GM19035 (cell line): ENCODE measurements at regions not wholly inside any gene's neighbourhood (a gene's known extent, or its start where the extent isn't known, plus 50 kb on each side); places are given as distances from the start of the nearest gene placed in this dataset.
"Not testable (repeated sequence)": the region's sequence is repeated elsewhere in the genome, so short reads cannot be mapped to it uniquely, and the experiment has no call there.

Experiments
- ATAC-seq: cut with Tn5 transposase; IDR thresholded peaks from one replicate; pipeline ENCODE4 v1.9.1; 2021; ENCODE audit not compliant: unreplicated experiment

DNA sequence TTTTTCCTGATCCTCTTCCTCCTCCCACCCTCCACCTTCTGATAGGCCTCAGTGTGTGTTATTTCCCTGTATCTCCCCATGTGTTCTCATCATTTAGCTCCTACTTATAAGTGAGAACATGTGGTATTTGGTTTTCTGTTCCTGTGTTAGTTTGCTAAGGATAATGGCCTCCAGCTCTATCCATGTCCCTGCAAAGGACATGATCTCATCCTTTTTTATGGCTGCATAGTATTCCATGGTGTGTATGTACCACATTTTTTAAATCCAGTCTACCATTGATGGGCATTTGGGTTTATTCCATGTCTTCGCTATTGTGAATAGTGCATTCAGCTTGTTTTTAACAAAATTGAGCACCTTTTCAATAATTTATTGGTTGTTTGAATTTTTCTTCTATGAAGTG lies 130.8 kb upstream of the ARHGAP20 start:
- not testable (repeated sequence) for ATAC-seq

DNA sequence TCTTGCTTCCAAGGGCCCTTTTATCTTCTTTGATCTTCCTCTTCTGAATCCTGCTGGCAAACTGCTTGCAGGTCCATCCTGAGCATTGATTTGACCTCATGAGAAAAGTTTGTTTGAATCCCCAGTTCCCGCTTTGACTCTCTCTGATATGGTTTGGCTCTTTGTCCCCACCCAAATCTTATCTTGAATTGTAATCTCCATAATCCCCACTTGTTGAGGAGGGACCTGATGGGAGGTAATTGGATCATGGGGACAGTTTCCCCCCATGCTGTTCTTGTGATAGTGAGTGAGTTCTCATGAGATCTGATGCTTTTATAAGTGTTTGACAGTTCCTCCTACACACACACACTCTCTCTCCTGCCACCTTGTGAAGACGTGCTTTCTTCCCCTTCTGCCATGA lies 126.6 kb upstream of the ARHGAP20 start:
- no peak for ATAC-seq

DNA sequence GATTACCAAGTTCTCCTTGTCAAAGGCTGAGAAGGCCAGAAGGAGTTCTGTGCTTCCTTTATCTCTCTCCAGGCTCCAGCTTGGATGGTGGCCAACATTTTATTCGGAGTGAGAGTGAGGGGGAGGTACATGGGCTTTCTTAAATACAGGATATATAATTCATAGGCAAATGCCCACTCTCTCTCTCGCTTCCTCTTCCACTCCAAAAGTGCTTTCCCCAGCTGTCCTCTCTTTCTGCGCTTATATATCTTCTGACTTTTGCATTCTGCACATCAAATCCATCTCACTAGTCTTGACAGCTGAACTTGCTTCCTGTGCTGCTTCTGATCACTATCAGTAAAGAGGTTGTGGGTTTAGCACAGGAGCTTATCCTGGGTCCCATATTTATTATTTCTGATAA lies 125.4 kb upstream of the ARHGAP20 start:
- no peak for ATAC-seq

DNA sequence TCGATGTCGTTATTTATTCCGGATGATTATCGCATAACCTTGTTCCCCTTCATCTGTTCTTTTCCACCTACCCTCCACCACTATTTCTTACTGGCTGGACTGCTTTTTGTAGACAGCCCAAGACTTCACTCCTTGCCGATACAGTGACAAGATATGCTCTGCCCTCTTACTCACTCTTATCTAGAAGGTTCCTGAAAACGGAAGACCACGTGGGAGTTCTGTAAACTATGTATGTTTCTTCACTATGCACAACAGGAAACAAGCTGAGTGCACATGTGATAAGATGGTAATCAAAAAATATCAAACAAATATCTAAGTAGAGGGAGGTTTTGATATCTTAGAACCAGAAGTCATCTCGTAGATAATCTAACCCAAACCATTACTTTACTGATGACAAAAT lies 122.9 kb upstream of the ARHGAP20 start:
- no peak for ATAC-seq

DNA sequence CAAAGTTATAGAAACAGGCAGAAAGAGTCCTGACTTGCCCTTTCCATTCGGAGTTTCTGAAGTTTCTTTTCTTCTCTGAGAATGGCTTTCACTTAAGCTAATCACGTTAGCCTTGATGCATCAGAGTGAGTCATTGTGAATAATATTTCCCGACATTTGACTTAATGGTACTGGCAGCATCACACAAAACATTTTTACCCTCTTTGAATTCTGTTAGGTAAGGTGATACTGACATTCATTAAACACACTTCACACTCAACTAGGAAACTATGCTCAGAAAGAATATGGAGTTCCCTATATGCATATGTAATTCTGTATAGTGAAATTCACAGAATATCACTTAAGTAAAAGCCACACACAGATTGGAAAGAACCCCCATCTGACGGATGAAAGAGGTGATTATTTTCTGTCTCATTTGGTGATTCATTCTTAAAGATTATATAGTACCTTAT lies 120.8 kb upstream of the ARHGAP20 start:
- no peak for ATAC-seq

DNA sequence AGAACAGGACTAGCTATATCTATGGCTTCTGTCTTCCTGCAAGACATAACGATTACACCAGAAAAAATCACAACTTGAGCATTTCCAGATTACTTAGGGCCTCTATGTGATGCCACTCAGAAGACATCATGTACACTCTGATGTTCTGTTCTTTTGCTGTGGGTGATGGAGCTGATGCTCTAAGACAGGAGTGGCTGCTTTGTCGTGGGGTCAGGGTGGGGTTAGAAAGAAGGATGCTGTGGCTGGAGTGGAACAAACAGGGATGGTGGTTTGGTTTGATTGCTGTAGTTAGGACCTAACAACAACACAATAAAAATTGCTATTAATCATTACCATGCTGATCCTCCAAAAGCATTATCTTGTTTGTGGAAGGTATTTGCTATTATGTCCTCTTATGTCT lies 120.3 kb upstream of the ARHGAP20 start:
- no peak for ATAC-seq

DNA sequence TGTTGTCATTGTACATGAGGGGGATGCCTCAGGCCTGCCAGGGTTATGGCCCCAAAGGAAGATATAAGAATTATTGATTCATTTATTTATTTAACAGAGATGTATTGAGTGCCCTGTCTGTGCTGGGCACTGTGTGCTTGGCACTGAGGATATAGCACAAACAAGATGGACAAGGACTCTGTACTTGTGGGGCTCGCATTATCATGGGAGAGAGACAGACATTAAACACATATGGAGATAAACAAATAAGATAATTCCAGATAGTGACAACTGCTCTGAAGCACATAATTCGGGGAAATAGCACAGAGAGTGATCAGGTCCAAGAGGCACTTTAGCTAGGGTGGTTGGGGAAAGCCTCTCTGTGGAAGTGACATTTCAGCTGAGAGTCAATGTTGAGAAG lies 119.8 kb upstream of the ARHGAP20 start:
- ATAC-seq: no peak

DNA sequence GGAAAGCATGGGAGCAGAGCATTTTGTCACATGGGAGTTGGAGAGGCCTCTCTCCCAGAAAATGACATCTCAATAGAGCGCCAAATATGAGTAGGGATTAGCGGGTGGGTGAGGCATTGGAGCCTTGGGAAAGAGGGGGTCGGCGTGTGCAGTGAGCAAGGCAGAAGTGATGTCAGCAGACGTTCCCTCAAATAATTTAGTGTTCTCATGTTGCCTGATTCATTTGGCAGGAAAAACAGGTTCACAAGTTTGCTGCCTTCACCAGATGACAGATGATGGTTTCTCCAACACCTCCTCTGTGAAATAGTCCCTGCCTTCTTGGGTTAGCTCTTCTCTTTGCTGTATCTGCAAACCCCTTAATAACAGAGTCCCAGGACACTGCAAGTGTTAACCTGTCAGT lies 118.5 kb upstream of the ARHGAP20 start:
- ATAC-seq: no peak

DNA sequence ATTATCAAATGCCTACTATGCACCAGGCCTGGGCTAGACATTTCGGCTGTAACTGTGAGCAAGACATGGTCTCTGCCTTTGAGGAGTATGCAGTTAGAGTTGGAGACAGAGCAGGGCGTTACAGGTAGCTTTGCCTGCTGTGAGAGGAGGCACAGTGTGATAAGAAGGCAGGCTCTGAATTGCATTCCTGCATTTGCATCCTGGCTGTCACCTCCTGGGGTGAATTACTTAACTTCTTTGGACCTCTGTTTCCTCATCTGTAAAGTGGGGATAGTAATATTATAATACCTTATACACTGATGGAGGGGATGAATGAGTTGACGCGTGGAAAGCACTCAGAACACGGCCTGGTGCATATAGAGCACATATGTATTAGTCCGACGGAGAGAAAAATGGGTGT lies 118.1 kb upstream of the ARHGAP20 start:
- no peak for ATAC-seq

DNA sequence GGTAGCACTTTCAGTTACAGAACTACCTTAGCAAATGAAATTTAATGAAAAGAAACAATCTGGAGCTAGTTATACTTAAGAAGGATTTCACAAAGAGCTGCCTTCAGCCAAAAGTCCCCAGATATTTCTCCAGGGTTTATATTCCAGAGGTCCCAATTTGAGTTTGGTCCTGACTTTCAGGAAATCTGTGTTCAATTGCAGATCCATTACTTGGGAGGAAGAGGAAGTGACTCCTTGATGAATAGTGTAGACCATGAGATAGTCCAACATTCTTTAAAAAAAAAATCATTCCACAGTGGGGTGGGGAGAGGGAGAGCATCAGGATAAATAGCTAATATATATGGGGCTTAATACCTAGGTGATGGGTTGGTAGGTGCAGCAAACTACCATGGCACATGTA lies 117.6 kb upstream of the ARHGAP20 start:
- no peak for ATAC-seq

DNA sequence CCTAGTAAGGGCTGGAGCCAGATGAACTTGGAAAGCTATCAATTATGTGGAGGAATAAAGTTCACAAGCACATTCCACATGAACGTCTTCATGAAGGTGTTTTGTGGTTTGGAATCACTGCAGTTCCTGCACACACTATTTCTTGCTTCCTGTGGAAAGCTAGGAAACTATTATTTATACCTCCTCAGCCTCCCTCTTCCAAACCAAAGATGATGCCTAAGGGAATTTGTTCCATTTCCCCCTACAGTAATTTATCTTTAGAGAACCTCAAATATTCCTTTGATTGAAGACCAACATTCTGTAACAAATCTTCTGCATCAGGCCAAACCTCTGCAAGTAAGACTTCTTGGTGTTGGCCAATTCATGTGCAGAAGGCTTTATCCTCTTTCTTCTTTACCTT lies 115.8 kb upstream of the ARHGAP20 start:
- no peak for ATAC-seq

DNA sequence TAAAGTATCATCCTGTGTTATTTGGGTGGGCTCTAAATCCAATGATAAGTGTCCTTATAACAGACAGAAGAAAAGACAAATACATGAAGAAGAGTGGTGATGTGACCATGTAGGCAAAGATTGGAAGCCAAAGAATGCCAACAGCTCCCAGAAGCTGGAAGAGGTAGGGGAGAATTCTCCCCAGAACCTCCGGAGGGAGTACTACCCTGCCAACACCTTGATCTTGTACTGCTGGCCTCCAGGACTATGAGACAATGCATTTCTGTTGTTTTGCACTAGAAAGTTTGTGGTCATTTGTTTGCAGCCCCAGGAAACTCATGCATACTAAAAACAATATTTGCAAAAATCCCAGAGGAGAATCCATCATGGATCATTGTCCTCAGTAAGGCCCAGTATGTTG lies 115.0 kb upstream of the ARHGAP20 start:
- no peak for ATAC-seq

DNA sequence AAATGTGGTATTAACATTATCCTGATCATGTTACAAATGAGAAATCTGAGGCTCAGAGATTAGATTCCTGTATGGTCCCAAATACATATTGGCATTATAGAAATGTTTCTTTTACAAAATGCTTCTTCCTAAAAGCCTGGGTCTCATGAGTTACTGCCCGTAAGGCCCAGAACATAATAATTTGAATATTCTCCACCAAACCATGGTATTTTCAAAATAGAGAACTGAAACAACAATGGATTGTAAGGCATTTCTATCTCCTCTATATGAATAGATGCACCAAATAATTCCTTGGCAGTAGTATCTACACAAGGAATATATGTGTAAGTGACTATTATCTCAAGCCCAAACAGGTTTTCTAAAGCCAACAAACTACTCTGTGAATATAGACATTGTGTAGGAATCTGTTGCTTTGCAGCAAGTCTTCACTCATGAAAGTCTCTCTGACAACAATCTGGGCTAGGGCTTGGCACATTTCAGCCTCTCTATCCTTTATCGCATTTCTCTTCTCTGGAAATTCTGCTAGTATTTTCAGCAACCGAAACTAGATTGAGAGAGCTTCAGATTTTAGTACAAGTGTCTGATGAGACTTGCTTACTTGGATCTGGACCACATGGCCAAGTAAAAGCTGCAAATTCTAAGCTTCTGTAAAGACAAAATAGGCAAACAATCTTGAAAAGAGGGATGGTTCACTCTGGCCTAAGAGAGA lies 112.8 kb upstream of the ARHGAP20 start:
- no peak for ATAC-seq

DNA sequence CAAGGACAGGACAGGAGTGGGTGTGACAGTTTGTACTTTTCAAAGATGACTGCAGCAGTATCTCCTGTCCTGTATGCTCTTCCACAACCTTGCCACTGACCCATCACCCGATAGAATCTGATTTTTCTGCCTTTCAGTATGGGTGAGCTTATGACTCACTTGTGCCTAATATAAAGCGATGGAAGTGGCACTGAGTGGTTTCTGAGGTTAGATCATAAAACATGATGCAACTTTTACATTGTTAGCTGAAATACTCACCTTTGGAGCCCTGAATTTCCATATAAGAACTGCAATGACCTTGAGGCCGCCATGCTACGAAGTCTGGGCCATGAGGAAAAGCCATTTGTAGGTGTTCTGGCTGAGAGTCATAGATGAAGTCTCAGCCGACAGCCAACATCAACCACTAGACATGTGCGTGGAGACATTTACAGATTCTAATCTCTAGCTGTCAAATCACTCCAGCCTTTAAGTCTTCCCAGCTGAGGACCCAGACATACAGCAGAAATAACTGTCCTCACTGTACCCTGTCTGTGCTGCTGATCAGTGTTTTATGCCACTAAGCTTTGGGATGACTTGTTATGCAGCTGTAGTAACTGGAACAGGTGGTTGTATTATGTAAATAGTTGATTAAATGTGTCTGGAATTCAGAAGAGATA lies 105.9 kb upstream of the ARHGAP20 start:
- ATAC-seq: no peak

DNA sequence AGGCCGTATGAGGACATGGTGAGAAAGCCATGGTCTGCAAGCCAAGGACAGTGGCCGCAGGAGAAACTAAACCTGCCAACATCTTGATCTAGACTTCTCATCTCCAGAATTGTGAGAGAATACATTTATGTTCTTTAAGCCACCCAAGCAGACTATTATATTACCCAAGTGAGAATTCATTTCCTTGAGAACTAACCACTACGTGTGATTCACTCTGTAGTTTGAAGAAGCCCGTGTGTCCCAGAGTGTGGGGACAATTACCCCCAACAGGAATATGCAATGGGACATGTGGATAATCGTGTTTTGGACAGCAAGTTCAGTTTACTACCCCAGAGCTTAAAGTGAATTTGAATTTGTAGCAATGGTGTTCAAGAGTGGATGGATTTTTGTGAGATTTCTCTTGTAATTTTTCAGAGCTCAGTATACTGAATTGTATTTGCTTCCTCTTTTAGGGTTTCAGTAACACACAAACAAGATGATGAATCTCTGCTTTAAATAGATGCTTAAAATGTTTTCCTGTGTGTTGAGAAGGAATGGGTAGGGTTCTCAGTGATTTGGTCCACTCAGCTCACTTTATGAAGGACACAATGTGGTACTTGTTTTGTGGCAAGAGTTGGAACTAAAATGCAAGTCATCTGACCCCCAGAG lies 100.0 kb upstream of the ARHGAP20 start:
- ATAC-seq: no peak

DNA sequence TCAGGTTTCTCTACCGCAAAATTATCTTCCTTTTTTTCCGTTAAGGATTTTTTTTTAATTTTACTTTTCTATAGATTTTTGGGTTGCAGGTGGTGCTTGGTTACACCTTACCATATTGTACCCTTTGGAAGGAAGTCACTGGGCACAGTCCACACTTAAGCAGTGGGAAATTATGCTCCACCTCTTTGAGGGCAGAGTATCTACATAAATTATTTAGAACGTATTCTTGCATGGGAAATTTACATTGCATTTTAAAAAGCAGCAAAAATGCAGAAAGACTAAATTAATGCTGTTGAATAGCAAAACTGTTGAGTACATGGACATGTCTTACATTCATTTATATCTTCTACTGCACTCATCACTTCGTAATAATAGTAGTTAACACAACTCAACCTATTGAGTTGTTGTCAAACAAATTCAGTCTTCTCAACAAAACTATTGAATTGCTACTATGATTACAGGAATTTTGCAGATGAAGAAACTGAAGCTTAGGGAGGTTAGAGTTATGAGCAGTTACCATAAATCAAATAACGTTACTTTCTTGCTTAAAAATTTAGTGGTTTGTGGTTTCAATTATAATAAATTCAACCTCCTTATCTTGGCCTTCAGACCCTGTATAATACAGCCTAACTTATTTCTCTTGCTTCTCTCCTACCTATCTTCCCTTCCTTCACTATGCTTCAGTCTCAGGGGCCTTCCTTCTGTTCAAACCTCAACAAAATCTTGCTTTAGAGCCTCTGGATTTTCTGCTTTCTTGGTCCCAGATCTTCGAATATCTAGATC lies 97.4 kb upstream of the ARHGAP20 start:
- ATAC-seq: no peak

DNA sequence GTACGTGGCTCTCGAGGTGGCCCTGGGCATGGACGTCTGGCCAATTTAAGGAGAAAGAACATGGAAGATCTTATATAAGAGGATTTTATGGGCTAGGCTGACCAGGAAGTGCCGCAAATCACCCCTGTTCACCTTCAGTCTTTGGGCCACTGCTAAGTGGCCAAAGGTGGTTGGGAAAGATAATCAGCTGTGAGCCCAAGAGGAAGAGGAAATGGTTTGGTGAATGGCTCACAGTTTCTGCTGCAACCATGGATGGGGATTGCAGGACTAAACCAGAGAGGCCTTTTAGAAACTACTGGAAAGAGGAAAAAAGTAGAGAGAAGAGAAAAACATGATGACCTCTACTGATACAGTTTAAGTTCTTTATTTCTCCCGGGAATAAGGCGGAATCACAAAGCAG lies 96.0 kb upstream of the ARHGAP20 start:
- no peak for ATAC-seq

DNA sequence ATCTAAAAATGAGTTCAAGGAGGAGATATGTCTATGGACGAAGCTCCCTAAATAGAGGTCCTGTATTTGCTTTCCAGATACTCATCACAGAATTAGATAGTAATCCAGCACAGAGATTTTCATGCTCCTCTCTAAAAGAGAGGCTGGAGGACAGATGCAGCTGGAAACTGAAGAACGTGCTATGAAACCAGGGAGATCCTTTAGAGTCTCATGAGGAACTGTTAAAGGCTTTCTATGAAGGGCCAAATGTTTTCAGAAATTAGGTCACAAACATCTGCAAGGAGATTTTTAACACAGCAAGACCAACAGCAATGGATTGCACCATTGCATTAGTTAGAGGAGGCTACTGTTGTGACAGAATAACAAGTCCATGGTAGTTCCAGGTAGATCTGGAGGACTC lies 95.6 kb upstream of the ARHGAP20 start:
- no peak for ATAC-seq

DNA sequence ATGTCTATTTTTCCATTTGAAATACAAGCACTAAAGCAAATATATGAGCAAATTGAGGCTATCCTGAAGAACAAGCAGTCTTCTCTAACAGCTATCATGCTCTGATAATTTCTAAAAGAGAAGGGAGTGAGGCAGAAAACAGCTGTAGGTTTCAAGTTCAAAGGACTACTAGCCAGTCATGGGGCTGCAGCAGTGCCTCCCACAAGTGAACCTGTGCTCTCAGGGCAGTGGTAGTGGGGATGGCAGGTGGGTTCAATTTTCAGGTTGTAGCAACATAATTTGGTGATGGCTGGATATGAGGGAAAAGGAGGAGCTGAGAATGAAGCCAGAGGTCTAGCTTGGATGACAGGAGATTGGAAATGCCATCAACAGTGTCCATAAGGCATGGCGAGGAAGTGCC lies 93.5 kb upstream of the ARHGAP20 start:
- ATAC-seq: no peak

DNA sequence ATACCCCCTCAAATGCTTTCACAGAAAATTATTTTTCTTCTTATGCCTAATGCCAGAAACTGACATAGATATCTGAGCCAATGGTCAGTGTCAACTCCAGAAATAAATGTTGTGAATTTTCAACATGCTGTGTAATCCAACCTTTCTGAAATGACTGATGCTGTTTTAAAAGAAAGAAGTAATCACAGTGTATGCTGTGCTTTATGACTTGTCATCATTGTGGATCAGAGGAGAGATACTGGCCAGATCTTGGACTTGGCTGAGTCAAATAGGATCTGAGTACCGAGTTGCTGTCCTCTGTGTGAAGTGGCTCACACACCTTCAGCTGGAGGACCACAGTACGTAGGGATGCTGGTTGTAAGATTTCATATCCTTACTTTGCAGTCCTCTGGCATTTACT lies 89.9 kb upstream of the ARHGAP20 start:
- no peak for ATAC-seq

DNA sequence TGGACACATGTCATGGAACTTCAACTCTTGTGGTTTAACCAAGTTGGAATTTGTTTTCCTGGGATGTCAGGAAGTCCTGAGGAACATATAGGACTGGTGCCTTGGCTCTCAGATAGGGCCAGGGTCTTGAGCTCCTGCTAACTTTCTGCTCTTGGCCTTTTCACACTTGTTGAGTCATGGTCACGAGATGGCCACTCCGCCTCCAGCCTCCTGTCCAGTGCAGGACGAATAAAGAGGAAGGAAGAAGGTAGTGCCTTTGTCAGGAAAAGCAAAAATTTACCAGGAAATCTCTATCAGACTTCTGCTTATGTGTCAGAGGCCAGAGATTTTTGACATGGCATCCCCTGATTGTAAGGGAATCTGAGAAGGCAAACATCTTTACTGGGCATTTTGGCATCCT lies 89.1 kb upstream of the ARHGAP20 start:
- ATAC-seq: no peak
